ENCODE measurements at regions not wholly inside any gene's neighbourhood (a gene's known extent, or its start where the extent isn't known, plus 50 kb on each side); places are given as distances from the start of the nearest gene placed in this dataset.

GRCh38 chr11:121892863-121893262, 223.2 kb downstream of the BLID start:
- TF ChIP-seq, protein P1, sequence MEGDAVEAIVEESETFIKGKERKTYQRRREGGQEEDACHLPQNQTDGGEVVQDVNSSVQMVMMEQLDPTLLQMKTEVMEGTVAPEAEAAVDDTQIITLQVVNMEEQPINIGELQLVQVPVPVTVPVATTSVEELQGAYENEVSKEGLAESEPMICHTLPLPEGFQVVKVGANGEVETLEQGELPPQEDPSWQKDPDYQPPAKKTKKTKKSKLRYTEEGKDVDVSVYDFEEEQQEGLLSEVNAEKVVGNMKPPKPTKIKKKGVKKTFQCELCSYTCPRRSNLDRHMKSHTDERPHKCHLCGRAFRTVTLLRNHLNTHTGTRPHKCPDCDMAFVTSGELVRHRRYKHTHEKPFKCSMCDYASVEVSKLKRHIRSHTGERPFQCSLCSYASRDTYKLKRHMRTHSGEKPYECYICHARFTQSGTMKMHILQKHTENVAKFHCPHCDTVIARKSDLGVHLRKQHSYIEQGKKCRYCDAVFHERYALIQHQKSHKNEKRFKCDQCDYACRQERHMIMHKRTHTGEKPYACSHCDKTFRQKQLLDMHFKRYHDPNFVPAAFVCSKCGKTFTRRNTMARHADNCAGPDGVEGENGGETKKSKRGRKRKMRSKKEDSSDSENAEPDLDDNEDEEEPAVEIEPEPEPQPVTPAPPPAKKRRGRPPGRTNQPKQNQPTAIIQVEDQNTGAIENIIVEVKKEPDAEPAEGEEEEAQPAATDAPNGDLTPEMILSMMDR (IDR thresholded peaks at IDR 0.05; ENCODE audit: extremely low read depth, missing control alignments) = no peak
- DNase-seq (ENCODE audit: low spot score) = no peak

DNA sequence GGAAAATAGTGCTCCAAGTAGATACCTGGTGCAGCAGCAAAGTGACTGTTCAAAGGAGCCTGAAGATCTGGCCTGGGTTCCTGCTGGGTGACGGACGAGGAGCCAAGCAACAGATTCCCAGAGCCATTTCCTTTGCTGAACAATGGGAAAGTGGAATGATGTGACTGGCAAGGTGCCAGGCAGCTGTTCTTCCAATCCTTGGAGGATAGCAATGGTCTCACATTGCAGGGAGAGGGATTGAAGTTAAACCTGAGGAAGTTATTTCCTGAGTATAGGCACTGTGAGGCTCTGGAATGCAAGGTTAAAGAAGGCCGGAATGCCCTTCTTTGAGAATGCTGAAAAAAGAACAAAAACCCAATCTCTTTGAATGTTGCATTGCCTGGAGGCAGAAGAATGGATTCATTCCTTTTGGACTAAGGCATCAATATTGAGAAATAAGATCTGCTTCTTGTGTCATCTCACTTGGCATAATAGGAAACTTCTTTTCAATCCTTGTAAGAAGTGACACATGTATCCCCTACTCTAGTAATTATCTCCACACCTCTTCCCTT, 223.8 kb downstream of the BLID start:
- DNase-seq (ENCODE audit: low spot score) = no peak
- TF ChIP-seq, protein P1 (IDR thresholded peaks at IDR 0.05; ENCODE audit: extremely low read depth, missing control alignments) = no peak

GRCh38 chr11:121890946-121891515, 225.0 kb downstream of the BLID start:
- DNase-seq (ENCODE audit: low spot score) = no peak
- TF ChIP-seq, protein P1 (IDR thresholded peaks at IDR 0.05; ENCODE audit: extremely low read depth, missing control alignments) = no peak

DNA sequence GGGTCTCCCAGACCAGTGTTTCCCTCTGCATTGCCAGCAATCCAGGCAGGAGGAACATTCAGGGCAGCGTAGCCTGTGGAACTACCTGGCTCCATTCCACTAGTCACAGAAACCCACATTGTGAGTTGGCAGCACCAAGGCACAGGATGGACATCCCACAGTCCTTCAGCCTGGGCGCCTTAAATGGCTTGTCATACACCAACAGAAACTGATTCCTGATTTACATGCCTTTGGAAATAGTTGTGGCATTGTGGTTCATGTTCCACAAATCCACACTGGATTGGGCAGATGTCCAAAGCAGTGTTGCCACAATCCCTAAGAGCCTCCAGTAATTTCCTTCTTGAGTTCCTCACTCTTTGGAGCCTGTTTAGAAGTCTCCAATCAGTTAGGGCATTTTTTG, 225.6 kb downstream of the BLID start:
- no peak for DNase-seq (ENCODE audit: low spot score)
- TF ChIP-seq, protein P1 (IDR thresholded peaks at IDR 0.05; ENCODE audit: extremely low read depth, missing control alignments) = no peak

- DNase-seq (ENCODE audit: low spot score) = no peak
- TF ChIP-seq, protein P1 (IDR thresholded peaks at IDR 0.05; ENCODE audit: extremely low read depth, missing control alignments) = no peak
Measured at GRCh38 chr11:121889931-121890330, 226.1 kb downstream of the BLID start.

DNA sequence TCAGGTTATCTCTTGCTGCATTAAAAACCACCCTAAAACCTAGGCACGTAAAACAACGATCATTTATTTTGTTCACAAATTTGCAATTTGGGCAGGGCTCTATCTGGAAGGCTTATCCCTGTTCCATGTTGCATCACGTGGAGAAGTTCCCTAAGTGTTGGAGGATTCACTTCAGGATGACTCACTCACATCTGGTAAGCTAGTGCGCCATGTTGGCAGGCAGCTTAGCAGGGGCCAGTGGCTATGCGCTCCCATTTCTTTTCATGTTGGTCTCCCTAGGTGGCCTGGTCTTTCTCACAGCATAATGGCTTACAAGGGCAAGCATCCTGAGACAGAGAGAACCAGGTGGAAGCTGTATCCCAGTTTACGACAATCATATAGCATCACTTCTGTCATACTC, 226.8 kb downstream of the BLID start:
- no peak for DNase-seq (ENCODE audit: low spot score)

DNA sequence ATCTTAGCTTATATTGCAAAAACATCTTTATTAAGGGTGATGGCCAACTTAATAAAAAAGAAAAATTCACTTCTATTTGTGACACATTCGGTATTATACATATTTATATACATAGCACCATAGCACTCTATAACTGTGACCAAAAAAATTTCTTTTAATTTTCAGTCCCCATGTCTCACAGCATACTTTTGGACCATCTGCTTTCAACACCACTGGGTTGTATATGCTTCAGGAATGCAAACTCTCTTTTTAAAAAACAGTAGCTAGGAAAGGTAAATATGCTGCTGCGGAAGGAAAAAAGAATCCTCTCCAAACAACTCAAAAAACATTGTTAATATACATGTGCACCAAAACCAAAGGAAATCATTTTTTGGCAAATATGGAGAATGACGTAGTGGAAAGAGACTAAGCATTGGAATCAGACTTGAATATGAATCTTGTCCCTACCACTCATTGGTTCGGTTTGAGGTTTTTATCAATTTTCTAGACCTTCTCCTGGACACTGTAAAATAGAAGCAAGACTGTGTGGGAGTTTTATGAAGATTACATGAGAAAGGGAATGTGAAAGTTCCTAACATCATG, 227.9 kb downstream of the BLID start:
- TF ChIP-seq, protein P1 (IDR thresholded peaks at IDR 0.05; ENCODE audit: extremely low read depth, missing control alignments) = no peak
- DNase-seq (ENCODE audit: low spot score) = no peak

More for the DNA sequence above, 226.8 kb downstream of the BLID start:
- TF ChIP-seq, protein P1 (IDR thresholded peaks at IDR 0.05; ENCODE audit: extremely low read depth, missing control alignments) = no peak

Data from GM20000 (cell line).